HEK293T (cell line): ENCODE measurements at regions not wholly inside any gene's neighbourhood (a gene's known extent, or its start where the extent isn't known, plus 50 kb on each side); places are given as distances from the start of the nearest gene placed in this dataset.

ENCODE experiments used
- CTCF ChIA-PET: fragments of 350-600 bp; formaldehyde crosslinking; extraction: SDS; loops from one replicate; lab custom pipeline; 2021; ENCODE audit warnings: antibody characterized with exemption, inconsistent platforms; lab: Yijun Ruan, JAX
- POLR2A ChIA-PET: fragments of 350-600 bp; formaldehyde crosslinking; extraction: SDS; loops from one replicate; lab custom pipeline; 2020; ENCODE audit warnings: antibody characterized with exemption, inconsistent platforms; lab: Yijun Ruan, JAX
- DNase-seq: peaks from one replicate; pipeline ENCODE4 v3.0.0; 2012; ENCODE audit warnings: mixed read lengths; ENCODE audit errors: extremely low spot score
- ARNT ChIP-seq: fragments of 450-650 bp; IDR thresholded peaks from 2 replicates; pipeline ENCODE4 v1.6.1; 2017; ENCODE audit warnings: mild to moderate bottlenecking
- BHLHE40 ChIP-seq: fragments of 450-650 bp; IDR thresholded peaks from 2 replicates; pipeline ENCODE4 v1.6.1; 2016; ENCODE audit warnings: mild to moderate bottlenecking, moderate library complexity, borderline replicate concordance
- CTBP1 ChIP-seq: fragments of 450-650 bp; IDR thresholded peaks from 2 replicates; pipeline ENCODE4 v1.6.1; 2016; ENCODE audit warnings: borderline replicate concordance
- ELF4 ChIP-seq: fragments of 450-650 bp; IDR thresholded peaks from 2 replicates; pipeline ENCODE4 v1.6.1; 2017; ENCODE audit warnings: antibody characterized with exemption
- FOXA1 ChIP-seq: fragments of 450-650 bp; IDR thresholded peaks from 2 replicates; pipeline ENCODE4 v1.6.1; 2016; ENCODE audit warnings: mild to moderate bottlenecking
- FOXK2 ChIP-seq: fragments of 450-650 bp; IDR thresholded peaks from 2 replicates; pipeline ENCODE4 v1.6.1; 2016; ENCODE audit warnings: mild to moderate bottlenecking
- FOXM1 ChIP-seq: fragments of 450-650 bp; IDR thresholded peaks from 2 replicates; pipeline ENCODE4 v1.6.1; 2017; ENCODE audit warnings: mild to moderate bottlenecking, borderline replicate concordance
- HDGF ChIP-seq: fragments of 450-650 bp; IDR thresholded peaks from 2 replicates; pipeline ENCODE4 v1.6.1; 2017; ENCODE audit warnings: antibody characterized with exemption, borderline replicate concordance
- L3MBTL2 ChIP-seq: fragments of 450-650 bp; conservative IDR thresholded peaks from 2 replicates; pipeline ENCODE4 v1.6.1; 2016; ENCODE audit warnings: mild to moderate bottlenecking
- LEF1 ChIP-seq: fragments of 450-650 bp; IDR thresholded peaks from 2 replicates; pipeline ENCODE4 v1.6.1; 2017; ENCODE audit warnings: mild to moderate bottlenecking, borderline replicate concordance
- NFRKB ChIP-seq: fragments of 450-650 bp; IDR thresholded peaks from 2 replicates; pipeline ENCODE4 v1.6.1; 2016; ENCODE audit warnings: mild to moderate bottlenecking, moderate library complexity
- SP1 ChIP-seq: fragments of 450-650 bp; IDR thresholded peaks from 2 replicates; pipeline ENCODE4 v1.6.1; 2017
- SUZ12 ChIP-seq: fragments of 450-650 bp; IDR thresholded peaks from 2 replicates; pipeline ENCODE4 v1.6.1; 2016; ENCODE audit warnings: mild to moderate bottlenecking
- TARDBP ChIP-seq: fragments of 450-650 bp; IDR thresholded peaks from 2 replicates; pipeline ENCODE4 v1.6.1; 2016
- ZNF384 ChIP-seq: fragments of 450-650 bp; IDR thresholded peaks from 2 replicates; pipeline ENCODE4 v1.6.1; 2016
- TF ChIP-seq, protein P1 (sequence below): fragments of 450-650 bp; IDR thresholded peaks from 2 replicates; pipeline ENCODE4 v1.6.1; 2016

DNA sequence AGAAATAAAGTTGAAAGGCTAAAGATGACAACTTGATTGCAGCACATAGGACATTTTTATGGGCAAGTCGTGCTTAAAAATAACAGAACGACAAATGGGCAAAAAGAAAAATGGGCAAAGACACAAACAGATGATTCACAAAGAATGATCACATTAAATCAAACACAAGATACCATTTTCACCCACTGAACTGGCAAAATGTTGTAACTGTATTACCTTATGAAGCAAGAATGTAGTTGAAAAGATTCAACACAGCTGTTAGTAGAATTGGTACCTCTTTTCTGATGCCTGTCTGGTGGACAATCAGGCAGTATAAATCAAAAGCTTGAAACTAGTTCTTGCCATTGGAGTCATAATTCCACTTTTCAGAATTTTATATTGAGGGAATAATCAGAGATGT, 81.0 kb upstream of the PALM2AKAP2 start:
- no peak for DNase-seq

GRCh38 chr9:109704546-109704945, 75.5 kb upstream of the PALM2AKAP2 start:
- no peak for TF ChIP-seq SP1
- CTCF ChIA-PET: no interaction called here
- POLR2A ChIA-PET: no interaction called here
- no peak for DNase-seq

More for the DNA sequence above, 81.0 kb upstream of the PALM2AKAP2 start:
- POLR2A ChIA-PET: no interaction called here
- CTCF ChIA-PET: no interaction called here
- TF ChIP-seq NFRKB (no peak), FOXA1 (no peak), SP1 (no peak), ZNF384 (no peak), SUZ12 (no peak), BHLHE40 (no peak), ELF4 (no peak), TARDBP (no peak)

DNA sequence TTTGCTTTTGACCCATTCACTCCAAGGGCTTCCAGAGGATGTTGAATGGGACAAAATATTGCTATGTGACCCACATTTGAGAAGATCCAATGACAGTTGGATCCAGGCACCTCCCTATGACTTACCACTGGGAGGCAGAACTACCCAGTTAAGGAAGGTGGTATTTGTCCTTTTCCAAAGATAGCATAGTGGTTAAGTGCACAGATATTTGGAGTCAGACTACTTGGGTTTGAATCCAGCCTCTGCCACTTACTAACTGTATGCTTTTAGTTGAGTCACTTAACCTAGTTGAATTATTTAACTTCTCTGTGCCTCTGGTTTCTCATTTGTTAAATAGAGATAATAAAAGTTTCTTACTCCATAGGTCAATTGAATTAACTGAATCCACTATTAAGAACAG, 74.5 kb upstream of the PALM2AKAP2 start:
- DNase-seq: no peak
- POLR2A ChIA-PET: no interaction called here
- TF ChIP-seq FOXK2: no peak
- TF ChIP-seq CTBP1: no peak
- no peak for TF ChIP-seq ELF4
- TF ChIP-seq LEF1: no peak
- TF ChIP-seq, protein P1, sequence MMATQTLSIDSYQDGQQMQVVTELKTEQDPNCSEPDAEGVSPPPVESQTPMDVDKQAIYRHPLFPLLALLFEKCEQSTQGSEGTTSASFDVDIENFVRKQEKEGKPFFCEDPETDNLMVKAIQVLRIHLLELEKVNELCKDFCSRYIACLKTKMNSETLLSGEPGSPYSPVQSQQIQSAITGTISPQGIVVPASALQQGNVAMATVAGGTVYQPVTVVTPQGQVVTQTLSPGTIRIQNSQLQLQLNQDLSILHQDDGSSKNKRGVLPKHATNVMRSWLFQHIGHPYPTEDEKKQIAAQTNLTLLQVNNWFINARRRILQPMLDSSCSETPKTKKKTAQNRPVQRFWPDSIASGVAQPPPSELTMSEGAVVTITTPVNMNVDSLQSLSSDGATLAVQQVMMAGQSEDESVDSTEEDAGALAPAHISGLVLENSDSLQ: no peak
- no peak for TF ChIP-seq FOXA1
- no peak for TF ChIP-seq ARNT
- no peak for TF ChIP-seq NFRKB
- TF ChIP-seq BHLHE40: no peak
- CTCF ChIA-PET: no interaction called here

DNA sequence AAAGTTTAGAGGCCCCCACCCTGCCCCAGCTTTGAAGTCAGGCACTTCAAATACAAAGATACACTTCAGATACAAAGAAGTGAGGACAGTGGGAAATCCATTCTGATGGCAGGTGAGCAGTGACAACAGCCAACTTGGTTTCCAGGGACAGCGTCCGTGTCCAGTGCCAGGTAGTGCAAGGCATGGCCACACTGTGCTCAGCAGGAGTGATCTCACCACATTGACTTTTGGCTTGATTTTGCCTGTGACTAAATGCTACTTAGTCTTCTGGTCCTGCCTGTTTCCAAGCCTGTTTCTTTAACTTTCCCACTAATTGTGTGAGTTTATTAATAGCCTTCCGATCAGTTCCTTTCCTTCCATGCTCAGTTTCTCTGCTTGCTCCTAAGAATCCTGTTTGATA, 72.6 kb upstream of the PALM2AKAP2 start:
- ChIA-PET CTCF (no interaction called here), POLR2A (no interaction called here)
- DNase-seq: no peak
- TF ChIP-seq FOXA1: no peak
- TF ChIP-seq BHLHE40: no peak
- no peak for TF ChIP-seq FOXK2
- TF ChIP-seq L3MBTL2: no peak
- TF ChIP-seq, protein P1: no peak
- no peak for TF ChIP-seq ARNT
- TF ChIP-seq ELF4: no peak
- TF ChIP-seq CTBP1: no peak
- no peak for TF ChIP-seq SP1
- TF ChIP-seq SUZ12: no peak
- no peak for TF ChIP-seq FOXM1
- no peak for TF ChIP-seq ZNF384
- no peak for TF ChIP-seq LEF1
- no peak for TF ChIP-seq TARDBP
- TF ChIP-seq HDGF: no peak

GRCh38 chr9:109708451-109708945, 71.5 kb upstream of the PALM2AKAP2 start:
- ChIA-PET CTCF (no interaction called here), POLR2A (no interaction called here)
- TF ChIP-seq LEF1 (no peak), ELF4 (no peak), HDGF (no peak), SP1 (no peak), BHLHE40 (no peak), NFRKB (no peak), FOXA1 (no peak), CTBP1 (no peak), SUZ12 (no peak), FOXM1 (no peak), TARDBP (no peak)
- TF ChIP-seq, protein P1: no peak
- DNase-seq: no peak

GRCh38 chr9:109709866-109710265, 70.1 kb upstream of the PALM2AKAP2 start:
- CTCF ChIA-PET: no interaction called here
- POLR2A ChIA-PET: no interaction called here

More at GRCh38 chr9:109709866-109710265, 70.1 kb upstream of the PALM2AKAP2 start:
- no peak for TF ChIP-seq ELF4
- no peak for TF ChIP-seq LEF1
- no peak for TF ChIP-seq BHLHE40
- TF ChIP-seq FOXK2: no peak
- no peak for TF ChIP-seq L3MBTL2
- TF ChIP-seq SUZ12: no peak
- no peak for TF ChIP-seq TARDBP
- no peak for TF ChIP-seq HDGF
- TF ChIP-seq, protein P1: no peak
- TF ChIP-seq NFRKB: no peak
- no peak for TF ChIP-seq ZNF384
- no peak for TF ChIP-seq FOXM1
- TF ChIP-seq CTBP1: no peak
- no peak for TF ChIP-seq FOXA1
- TF ChIP-seq SP1: no peak
- no peak for TF ChIP-seq ARNT
- no peak for DNase-seq
